CD4-positive, alpha-beta memory T cell (primary cell): ENCODE measurements at regions not wholly inside any gene's neighbourhood (a gene's known extent, or its start where the extent isn't known, plus 50 kb on each side); places are given as distances from the start of the nearest gene placed in this dataset.

ENCODE experiments used
- CTCF ChIA-PET: fragments of 350-600 bp; sonication (Branson Sonifier 250); formaldehyde crosslinking; loops from one replicate; lab custom pipeline; 2021; ENCODE audit warnings: inconsistent platforms; ENCODE audit not compliant: partially characterized antibody; lab: Charles Lee
- POLR2A ChIA-PET: fragments of 350-600 bp; sonication (Branson Sonifier 250); formaldehyde crosslinking; loops from one replicate; lab custom pipeline; 2021; ENCODE audit not compliant: partially characterized antibody; lab: Charles Lee
- DNase-seq, 5 donors: peaks; one replicate each; pipeline versions ENCODE4 v3.0.0 to v3.0.0-alpha.2; 2020 to 2022; ENCODE audit warnings: mixed read lengths in 1 of 5
- H3K27ac ChIP-seq: one replicate; pipeline ENCODE4 v1.7.0; 2013; ENCODE audit warnings: low read depth, low read length
- H3K27me3 ChIP-seq: 2 replicates; pipeline ENCODE4 v1.7.0; 2013; ENCODE audit warnings: mild to moderate bottlenecking, low read length, moderate library complexity; ENCODE audit not compliant: insufficient read depth
- H3K36me3 ChIP-seq: 2 replicates; pipeline ENCODE4 v1.7.0; 2013; ENCODE audit warnings: mild to moderate bottlenecking, low read length, moderate library complexity; ENCODE audit not compliant: insufficient read depth
- H3K4me1 ChIP-seq: 2 replicates; pipeline ENCODE4 v1.7.0; 2013; ENCODE audit warnings: mild to moderate bottlenecking, low read length, moderate library complexity; ENCODE audit not compliant: insufficient read depth
- H3K4me3 ChIP-seq, 2 donors: one replicate each; pipeline ENCODE4 v1.7.0; 2013; ENCODE audit warnings: low read length in 2 of 2, mild to moderate bottlenecking in 1 of 2
- H3K9me3 ChIP-seq, 2 donors: one replicate each; pipeline ENCODE4 v1.7.0; 2013; ENCODE audit warnings: low read length in 2 of 2, control low read depth in 1 of 2; ENCODE audit not compliant: control insufficient read depth in 1 of 2
- H3K27ac Mint-ChIP-seq, 7 donors: one replicate each; pipeline ENCODE4 v1.8.0; 2020 to 2021; ENCODE audit warnings: mixed read lengths in 7 of 7, mild to moderate bottlenecking in 6 of 7, inconsistent platforms in 3 of 7, moderate library complexity in 3 of 7
- H3K27me3 Mint-ChIP-seq, 2 donors: one replicate each; pipeline ENCODE4 v1.8.0; 2020 to 2021; ENCODE audit warnings: mixed read lengths in 2 of 2
- H3K36me3 Mint-ChIP-seq, 2 donors: one replicate each; pipeline ENCODE4 v1.8.0; 2020 to 2021; ENCODE audit warnings: mixed read lengths in 2 of 2, inconsistent platforms in 1 of 2, mild to moderate bottlenecking in 1 of 2
- H3K4me1 Mint-ChIP-seq, 4 donors: one replicate each; pipeline ENCODE4 v1.8.0; 2020 to 2021; ENCODE audit warnings: mixed read lengths in 4 of 4, mild to moderate bottlenecking in 1 of 4
- H3K4me3 Mint-ChIP-seq, 8 donors: one replicate each; pipeline ENCODE4 v1.8.0; 2020 to 2021; ENCODE audit warnings: mixed read lengths in 8 of 8, mild to moderate bottlenecking in 7 of 8, moderate library complexity in 6 of 8, inconsistent platforms in 3 of 8
- H3K9me3 Mint-ChIP-seq, 8 donors: one replicate each; pipeline ENCODE4 v1.8.0; 2020 to 2021; ENCODE audit warnings: mixed read lengths in 8 of 8, mild to moderate bottlenecking in 5 of 8, inconsistent platforms in 3 of 8, moderate library complexity in 1 of 8
- intact Hi-C: fragments of 100-400 bp; cut with micrococcal nuclease; formaldehyde crosslinking; loops from one replicate; pipeline ENCODE4 v1.15.1; 2023

DNA sequence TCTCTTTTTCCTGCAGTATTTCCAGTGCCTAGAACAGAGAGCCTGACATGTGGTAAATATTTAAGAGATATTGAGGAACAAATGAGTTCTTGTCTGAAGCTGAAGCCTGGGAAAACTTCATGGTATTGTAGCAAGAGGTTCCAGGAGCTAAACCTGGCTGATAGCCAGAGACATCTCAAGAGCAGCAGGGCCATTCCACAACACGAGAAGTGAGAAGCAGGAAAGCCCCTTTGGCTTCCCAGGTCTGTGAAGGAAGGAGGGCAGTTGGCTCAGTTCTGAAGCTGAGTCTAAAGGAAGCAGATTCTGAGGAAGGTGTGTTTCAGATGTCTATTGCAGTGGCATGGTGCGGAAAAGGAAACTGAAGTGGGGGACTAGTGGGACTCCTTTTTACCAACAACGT, 63.8 kb upstream of the FAM204A start:
- no peak for DNase-seq

DNA sequence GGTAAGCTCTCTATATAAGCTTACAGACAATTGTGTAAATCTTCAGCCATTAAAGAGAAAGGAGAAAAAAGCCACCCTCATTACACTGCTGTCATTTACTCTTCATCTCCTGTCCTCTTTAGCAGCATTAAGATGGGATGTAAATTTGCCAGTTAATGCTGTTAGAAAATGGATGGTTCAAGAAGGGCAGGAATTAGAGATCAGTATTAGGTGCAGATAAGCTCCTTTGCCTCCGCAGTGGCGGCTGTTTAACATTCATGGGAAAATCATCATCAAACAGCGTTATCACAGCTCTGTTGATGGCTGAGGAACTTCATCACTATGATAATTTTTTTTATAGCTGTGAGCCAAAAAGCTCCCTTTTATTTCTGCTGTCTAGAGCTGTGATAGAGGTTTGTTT, 61.8 kb upstream of the FAM204A start:
- H3K4me1 Mint-ChIP-seq, result no peaks in the 10 kb centered on the region
- Histone ChIP-seq H3K27me3 (no peaks in the 10 kb centered on the region), H3K27ac (no peak overlapping the region), H3K36me3 (no peaks in the 10 kb centered on the region), H3K4me3 (no peak overlapping the region), H3K4me1 (no peaks in the 10 kb centered on the region), H3K9me3 (no peaks in the 10 kb centered on the region)
- H3K4me3 Mint-ChIP-seq, result no peak overlapping the region
- intact Hi-C loops, result no loop called here
- DNase-seq, result no peak
- H3K9me3 Mint-ChIP-seq, result peaks cover 0 to 3% (median 0%) of the 10 kb centered on the region in 8 donors
- CTCF ChIA-PET, result no interaction called here
- peaks cover 7 to 11% of the 10 kb centered on the region in 2 donors for H3K27me3 Mint-ChIP-seq
- H3K27ac Mint-ChIP-seq, result no peak overlapping the region
- POLR2A ChIA-PET, result no interaction called here
- no peaks in the 10 kb centered on the region for H3K36me3 Mint-ChIP-seq

More for the DNA sequence above, 63.8 kb upstream of the FAM204A start:
- no peak overlapping the region for H3K4me3 Mint-ChIP-seq
- no peak overlapping the region for H3K27ac Mint-ChIP-seq
- Histone ChIP-seq H3K4me1 (no peaks in the 10 kb centered on the region), H3K36me3 (no peaks in the 10 kb centered on the region), H3K27ac (no peak overlapping the region), H3K27me3 (no peaks in the 10 kb centered on the region), H3K9me3 (no peaks in the 10 kb centered on the region), H3K4me3 (no peak overlapping the region)
- H3K36me3 Mint-ChIP-seq, result no peaks in the 10 kb centered on the region
- H3K27me3 Mint-ChIP-seq, result peaks cover 15 to 16% of the 10 kb centered on the region in 2 donors
- no peaks in the 10 kb centered on the region for H3K4me1 Mint-ChIP-seq
- CTCF ChIA-PET, result no interaction called here
- POLR2A ChIA-PET, result no interaction called here
- H3K9me3 Mint-ChIP-seq, result peaks cover 0 to 3% (median 0%) of the 10 kb centered on the region in 8 donors
- intact Hi-C loops, result no loop called here

DNA sequence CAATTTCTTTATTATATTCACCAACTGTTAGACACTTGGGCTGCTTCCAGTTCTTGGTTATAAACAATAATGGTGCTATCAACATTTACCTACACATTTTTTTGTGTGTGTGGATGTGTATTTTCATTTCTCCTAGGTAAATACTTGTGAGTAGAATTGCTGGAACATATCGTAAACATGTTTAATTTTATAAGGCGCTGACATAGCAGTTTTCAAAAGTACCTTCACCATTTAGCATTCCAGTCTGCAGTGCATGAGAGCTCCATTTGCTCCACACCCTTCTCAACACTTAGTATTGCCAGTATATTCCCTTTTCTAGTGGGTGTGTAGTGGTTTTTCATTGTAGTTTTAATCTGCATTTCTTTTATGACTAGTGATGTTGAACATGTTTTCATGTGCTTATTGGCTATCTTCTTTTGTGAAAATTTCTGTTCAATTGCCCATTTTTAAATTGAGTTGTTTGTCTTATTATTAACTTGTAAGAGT, 59.6 kb upstream of the FAM204A start:
- Mint-ChIP-seq H3K27me3 (peaks cover 3 to 9% of the 10 kb centered on the region in 2 donors), H3K9me3 (peaks cover 0 to 3% (median 0%) of the 10 kb centered on the region in 8 donors), H3K27ac (no peak overlapping the region), H3K4me1 (no peaks in the 10 kb centered on the region), H3K4me3 (no peak overlapping the region), H3K36me3 (no peaks in the 10 kb centered on the region)
- Histone ChIP-seq H3K27ac (no peak overlapping the region), H3K36me3 (no peaks in the 10 kb centered on the region), H3K4me3 (no peak overlapping the region), H3K27me3 (no peaks in the 10 kb centered on the region), H3K4me1 (no peaks in the 10 kb centered on the region), H3K9me3 (no peaks in the 10 kb centered on the region)
- DNase-seq, result no peak
- intact Hi-C loops, result no loop called here
- CTCF ChIA-PET, result no interaction called here
- POLR2A ChIA-PET, result no interaction called here

- ChIA-PET POLR2A (no interaction called here), CTCF (no interaction called here)
- H3K4me1 Mint-ChIP-seq, result peaks cover 0 to 4% (median 4%) of the 10 kb centered on the region in 4 donors
- no peaks in the 10 kb centered on the region for H3K36me3 Mint-ChIP-seq
- no peak for DNase-seq
- intact Hi-C loops, result no loop called here
- no peak overlapping the region for H3K4me3 Mint-ChIP-seq
- Histone ChIP-seq H3K27me3 (no peaks in the 10 kb centered on the region), H3K9me3 (no peaks in the 10 kb centered on the region), H3K4me3 (no peak overlapping the region), H3K36me3 (no peaks in the 10 kb centered on the region), H3K27ac (no peak overlapping the region), H3K4me1 (no peaks in the 10 kb centered on the region)
- peaks cover 0 to 2% (median 0%) of the 10 kb centered on the region in 8 donors for H3K9me3 Mint-ChIP-seq
- H3K27ac Mint-ChIP-seq, result no peak overlapping the region
- H3K27me3 Mint-ChIP-seq, result peaks cover 2 to 7% of the 10 kb centered on the region in 2 donors
These were observed 55.3 kb upstream of the FAM204A start for GRCh38 chr10:118397391-118397790.

- H3K4me1 ChIP-seq, result no peaks in the 10 kb centered on the region
- Mint-ChIP-seq H3K27ac (no peak overlapping the region), H3K27me3 (peaks cover 5 to 12% of the 10 kb centered on the region in 2 donors), H3K36me3 (no peaks in the 10 kb centered on the region), H3K9me3 (no peaks in the 10 kb centered on the region), H3K4me3 (no peak overlapping the region), H3K4me1 (peaks cover 0 to 4% (median 4%) of the 10 kb centered on the region in 4 donors)
- intact Hi-C loops, result no loop called here
- POLR2A ChIA-PET, result no interaction called here
- CTCF ChIA-PET, result interaction anchor here (1.2 kb wide), 1 partner anchor 12 kb away, joined by 4 read pairs; no protein-coding TSS in a partner anchor
- H3K27ac ChIP-seq, result no peak overlapping the region
- no peak for DNase-seq
- H3K4me3 ChIP-seq, result no peak overlapping the region
- H3K36me3 ChIP-seq, result no peaks in the 10 kb centered on the region
- no peaks in the 10 kb centered on the region for H3K9me3 ChIP-seq
- no peaks in the 10 kb centered on the region for H3K27me3 ChIP-seq
These were observed 53.8 kb upstream of the FAM204A start for GRCh38 chr10:118395947-118396346.

GRCh38 chr10:118394301-118395200, 52.4 kb upstream of the FAM204A start:
- Mint-ChIP-seq H3K9me3 (peaks cover 0 to 4% (median 1%) of the 10 kb centered on the region in 8 donors), H3K36me3 (no peaks in the 10 kb centered on the region), H3K27me3 (peaks cover 12 to 13% of the 10 kb centered on the region in 2 donors), H3K4me1 (peaks cover 0 to 4% (median 4%) of the 10 kb centered on the region in 4 donors), H3K27ac (no peak overlapping the region), H3K4me3 (peak overlapping the region in 1 of 8 donors; percentile 33)
- Histone ChIP-seq H3K36me3 (no peaks in the 10 kb centered on the region), H3K27ac (no peak overlapping the region), H3K4me1 (no peaks in the 10 kb centered on the region), H3K4me3 (no peak overlapping the region), H3K27me3 (no peaks in the 10 kb centered on the region), H3K9me3 (no peaks in the 10 kb centered on the region)
- POLR2A ChIA-PET, result no interaction called here
- intact Hi-C loops, result no loop called here
- CTCF ChIA-PET, result no interaction called here
- DNase-seq, result no peak

DNA sequence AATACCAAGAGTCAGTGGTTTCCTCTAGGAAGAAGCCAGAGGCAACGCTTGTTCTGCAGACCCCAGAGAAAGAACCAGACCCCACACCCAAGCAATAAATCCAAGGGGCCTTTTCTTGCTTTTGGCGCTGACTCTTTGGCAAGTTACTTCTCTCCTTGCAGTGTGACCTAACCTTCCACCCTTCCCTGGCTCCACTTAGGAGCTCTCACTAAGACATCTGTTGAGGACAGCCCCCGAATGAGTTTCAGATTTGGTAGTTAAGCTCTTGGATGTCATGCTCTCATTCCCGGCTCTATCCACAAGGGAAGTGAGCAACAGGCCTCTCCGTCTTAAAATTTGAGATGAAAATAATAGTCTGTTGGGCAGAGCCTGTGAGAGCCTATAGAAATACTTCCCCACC, 50.6 kb upstream of the FAM204A start:
- H3K27me3 ChIP-seq, result no peaks in the 10 kb centered on the region
- intact Hi-C loops, result no loop called here
- ChIA-PET POLR2A (no interaction called here), CTCF (no interaction called here)
- Mint-ChIP-seq H3K4me3 (no peak overlapping the region), H3K36me3 (no peaks in the 10 kb centered on the region), H3K27ac (no peak overlapping the region), H3K4me1 (peaks cover 0 to 4% (median 4%) of the 10 kb centered on the region in 4 donors), H3K27me3 (peaks cover 12 to 16% of the 10 kb centered on the region in 2 donors), H3K9me3 (peaks cover under 1 to 14% (median 7%) of the 10 kb centered on the region in 8 donors)
- no peak for DNase-seq
- H3K36me3 ChIP-seq, result no peaks in the 10 kb centered on the region
- peaks cover 0 to 6% of the 10 kb centered on the region in 2 donors for H3K9me3 ChIP-seq
- H3K4me1 ChIP-seq, result no peaks in the 10 kb centered on the region
- no peak overlapping the region for H3K4me3 ChIP-seq
- H3K27ac ChIP-seq, result no peak overlapping the region
